Stimulated activated CD4-positive, alpha-beta T cell treated with anti-CD3 and anti-CD28 coated beads, Interleukin-15, amount 100 ng/mL, for 48 hours (primary cell): ENCODE measurements at regions not wholly inside any gene's neighbourhood (a gene's known extent, or its start where the extent isn't known, plus 50 kb on each side); places are given as distances from the start of the nearest gene placed in this dataset.
"Not testable (repeated sequence)": the region's sequence is repeated elsewhere in the genome, so short reads cannot be mapped to it uniquely, and the experiment has no call there.

Experiments
- DNase-seq, 2 donors: peaks; one replicate each; pipeline ENCODE4 v3.0.0-alpha.2; 2020; ENCODE audit warnings: low read depth in 2 of 2

DNA sequence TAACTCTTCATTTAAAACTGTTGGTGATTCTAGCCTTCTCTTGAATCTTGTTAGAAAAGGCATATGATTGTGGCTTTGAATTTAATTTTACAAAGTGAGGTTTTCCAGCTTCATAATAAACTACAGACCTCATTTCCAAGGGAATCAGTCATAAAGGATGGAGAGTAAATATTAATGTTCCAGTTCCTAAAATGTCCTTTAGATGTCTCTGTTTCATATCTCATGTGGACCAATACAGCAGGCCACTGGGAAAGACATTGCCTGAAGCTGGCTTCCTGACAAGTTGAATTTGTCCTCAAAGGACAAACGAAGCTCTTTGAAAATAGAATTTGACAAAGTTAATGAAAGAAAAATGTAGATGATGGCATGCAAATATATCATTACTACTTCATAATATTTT lies 125.4 kb downstream of the ZNF330 start:
- DNase-seq = no peak

GRCh38 chr4:141347684-141348083 lies 127.0 kb downstream of the ZNF330 start:
- DNase-seq = no peak

DNA sequence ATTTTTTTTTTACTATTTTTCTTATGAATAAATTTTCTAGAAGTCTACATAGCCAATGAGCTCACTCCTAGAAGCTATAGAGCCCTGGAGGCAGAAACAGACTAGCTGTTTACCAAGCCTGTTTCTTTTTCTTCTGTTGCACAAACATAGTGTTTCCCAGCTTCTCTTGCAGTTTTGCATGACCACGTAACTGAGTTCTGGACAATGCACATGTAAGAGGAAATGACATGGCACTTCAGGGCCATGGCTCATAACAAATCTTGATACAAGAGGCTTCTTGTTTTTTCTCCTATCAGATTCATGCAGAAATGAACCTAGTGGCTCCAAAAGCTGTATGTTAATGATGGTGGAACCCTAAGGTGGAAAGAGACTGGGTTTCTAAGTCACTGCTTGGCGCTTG lies 127.4 kb downstream of the ZNF330 start:
- no peak for DNase-seq

- DNase-seq = no peak
Observed at GRCh38 chr4:141348573-141348972, 127.9 kb downstream of the ZNF330 start.

DNA sequence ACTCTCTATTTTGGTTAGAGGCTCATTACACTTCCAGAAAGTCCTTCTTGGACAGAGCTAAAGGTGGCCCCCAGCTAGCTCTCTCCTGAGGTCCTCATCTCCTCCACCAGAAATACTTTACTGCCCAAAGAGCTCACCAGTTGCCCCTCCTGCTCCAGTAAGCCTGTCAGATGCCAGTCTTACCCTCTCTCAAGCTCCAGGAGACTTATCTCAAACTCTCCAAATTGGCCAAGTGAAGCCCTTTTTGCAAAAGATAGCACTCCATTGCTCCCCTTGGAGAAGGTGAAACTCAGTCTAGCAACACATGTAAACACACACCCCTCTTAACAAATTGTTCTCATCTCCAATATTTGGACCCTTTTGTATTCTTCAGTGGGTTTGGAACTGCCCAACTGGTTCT lies 128.5 kb downstream of the ZNF330 start:
- no peak for DNase-seq

GRCh38 chr4:141350122-141350905 lies 129.6 kb downstream of the ZNF330 start:
- no peak for DNase-seq

GRCh38 chr4:141352331-141352730 lies 131.6 kb downstream of the ZNF330 start:
- no peak for DNase-seq

- DNase-seq = no peak
Observed at GRCh38 chr4:141352909-141353525, 132.3 kb downstream of the ZNF330 start.

GRCh38 chr4:141356321-141356962 lies 135.7 kb downstream of the ZNF330 start:
- no peak for DNase-seq

DNA sequence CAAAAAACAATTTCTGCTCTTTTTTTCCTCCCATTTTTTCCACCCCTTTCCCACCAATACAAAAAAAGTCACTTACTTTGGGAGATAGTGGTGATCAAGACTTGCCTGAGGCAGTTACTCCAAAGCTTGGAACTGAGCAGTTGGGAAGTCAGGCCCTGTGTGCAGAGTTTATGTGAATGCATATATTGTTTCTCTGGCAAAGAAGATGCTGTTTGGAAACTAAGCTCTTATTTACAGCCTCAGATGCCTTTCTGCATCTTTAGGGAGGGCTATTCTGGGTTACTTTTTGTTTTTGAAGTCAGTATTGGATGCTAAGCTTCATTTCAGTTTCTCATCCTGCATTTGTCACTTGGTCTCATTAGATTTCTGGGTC lies 136.3 kb downstream of the ZNF330 start:
- no peak for DNase-seq

DNA sequence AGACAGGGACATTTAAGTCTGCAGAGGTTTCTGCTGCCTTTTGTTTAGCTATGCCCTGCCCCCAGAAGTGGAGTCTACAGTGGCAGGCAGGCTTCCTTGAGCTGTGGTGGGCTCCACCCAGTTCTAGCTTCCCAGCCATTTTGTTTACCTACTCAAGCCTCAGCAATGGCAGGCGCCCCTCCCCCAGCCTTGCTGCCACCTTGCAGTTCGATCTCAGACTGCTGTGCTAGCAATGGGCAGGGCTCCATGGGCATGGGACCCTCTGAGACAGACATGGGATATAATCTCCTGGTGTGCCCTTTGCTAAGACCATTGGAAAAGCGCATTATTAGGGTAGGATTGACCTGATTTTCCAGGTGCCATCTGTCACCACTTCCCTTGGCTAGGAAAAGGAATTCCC lies 147.5 kb downstream of the ZNF330 start:
- DNase-seq = not testable (repeated sequence)

DNA sequence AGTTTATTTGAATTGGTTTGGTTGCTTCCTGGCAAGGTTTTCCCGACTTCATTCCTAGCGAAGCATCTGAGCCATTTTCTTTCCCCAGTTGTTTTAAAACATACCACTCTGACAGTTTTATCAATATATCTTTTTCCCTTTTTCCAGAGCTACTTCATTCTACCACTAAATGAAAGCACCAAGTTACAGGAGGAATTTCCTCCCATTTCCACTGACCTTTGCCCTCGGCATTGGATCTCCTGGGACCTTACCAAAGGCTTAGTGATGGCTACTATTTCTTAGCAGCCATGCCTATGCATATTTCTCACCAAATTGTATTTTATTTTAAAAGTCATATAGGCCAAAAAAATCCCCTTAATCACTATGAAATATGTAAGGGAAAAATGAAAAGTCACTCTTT lies 150.5 kb downstream of the ZNF330 start:
- DNase-seq = no peak

GRCh38 chr4:141375855-141376254 lies 155.2 kb downstream of the ZNF330 start:
- no peak for DNase-seq

- no peak for DNase-seq
Observed at GRCh38 chr4:141376769-141377168, 156.1 kb downstream of the ZNF330 start.

- no peak for DNase-seq
Observed at GRCh38 chr4:141387299-141387698, 166.6 kb downstream of the ZNF330 start.

DNA sequence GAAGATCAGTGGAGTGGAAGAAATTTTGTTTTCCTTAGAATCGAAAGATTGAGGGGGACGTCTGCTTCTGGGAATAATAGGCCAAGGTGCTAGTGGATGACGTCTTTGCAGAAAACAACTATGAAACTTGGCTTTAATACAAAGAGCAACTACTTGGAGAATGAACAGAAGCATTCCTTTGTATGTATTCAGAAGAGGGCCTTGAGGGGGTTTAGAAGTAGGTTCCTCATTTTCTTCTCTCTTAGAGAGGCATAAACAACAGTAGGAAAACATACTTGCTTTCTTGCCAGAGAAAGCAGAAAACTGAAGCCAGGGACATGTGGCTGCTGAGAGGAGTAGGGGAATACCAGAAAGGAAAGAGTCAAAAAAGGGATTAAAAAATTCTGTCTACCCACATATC lies 167.8 kb downstream of the ZNF330 start:
- no peak for DNase-seq

GRCh38 chr4:141389649-141390048 lies 169.0 kb downstream of the ZNF330 start:
- DNase-seq = no peak

DNA sequence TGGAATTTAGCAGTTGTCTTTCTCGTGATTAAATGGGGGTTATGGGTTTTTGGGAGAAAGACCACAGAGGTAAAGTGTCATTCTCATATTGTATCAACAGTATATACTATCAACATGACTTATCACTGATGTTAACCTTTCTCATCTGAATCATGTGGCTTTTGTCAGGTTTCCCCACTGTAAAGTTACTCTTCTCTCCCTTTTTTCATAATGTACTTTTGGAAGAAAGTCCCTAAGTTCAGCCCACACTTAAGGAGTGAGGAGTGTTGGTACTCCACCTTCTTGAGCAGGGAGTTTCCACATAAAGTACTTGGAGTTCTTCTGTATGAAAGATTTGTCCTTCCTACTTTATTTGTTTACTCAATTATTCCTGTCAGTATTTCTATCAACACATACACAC lies 169.9 kb downstream of the ZNF330 start:
- DNase-seq = no peak

DNA sequence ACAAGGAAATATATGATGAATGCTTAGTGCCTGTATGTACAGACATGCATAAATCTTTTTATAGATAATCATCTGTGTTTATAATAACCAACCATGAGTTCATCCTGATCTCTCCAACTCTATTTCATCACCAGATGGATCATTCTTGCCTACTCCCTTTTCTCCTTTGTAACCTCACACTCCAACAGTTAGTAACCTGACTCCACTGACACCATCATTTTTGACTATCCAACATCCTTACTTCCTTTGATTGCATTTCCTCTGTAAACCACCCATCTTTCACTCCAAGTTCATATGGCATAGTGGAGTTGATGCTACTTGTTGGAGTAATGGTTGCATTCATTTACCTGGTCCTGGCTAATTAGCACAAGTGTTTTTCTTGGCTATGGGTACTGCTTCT lies 170.6 kb downstream of the ZNF330 start:
- DNase-seq = no peak

- no peak for DNase-seq
Observed at GRCh38 chr4:141391771-141392170, 171.1 kb downstream of the ZNF330 start.

GRCh38 chr4:141395246-141395830 lies 174.6 kb downstream of the ZNF330 start:
- no peak for DNase-seq

DNA sequence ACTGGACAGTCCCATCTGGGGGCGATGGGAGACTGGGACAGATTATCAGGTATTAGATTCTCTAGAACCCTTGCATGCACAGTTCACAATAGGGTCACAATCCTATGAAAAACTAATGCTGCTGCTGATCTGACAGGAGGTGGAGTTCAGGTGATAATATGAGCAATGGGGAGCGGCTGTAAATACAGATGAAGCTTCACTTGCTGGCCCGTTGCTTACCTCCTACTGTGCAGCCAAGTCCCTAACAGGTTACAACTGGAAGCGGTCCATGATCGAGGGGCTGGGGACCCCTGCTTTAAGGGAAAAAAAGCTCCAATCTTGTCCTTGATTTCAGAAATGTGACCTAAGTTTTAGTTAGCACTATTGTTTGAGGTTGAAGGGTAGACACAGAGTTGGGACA lies 175.2 kb downstream of the ZNF330 start:
- no peak for DNase-seq

DNA sequence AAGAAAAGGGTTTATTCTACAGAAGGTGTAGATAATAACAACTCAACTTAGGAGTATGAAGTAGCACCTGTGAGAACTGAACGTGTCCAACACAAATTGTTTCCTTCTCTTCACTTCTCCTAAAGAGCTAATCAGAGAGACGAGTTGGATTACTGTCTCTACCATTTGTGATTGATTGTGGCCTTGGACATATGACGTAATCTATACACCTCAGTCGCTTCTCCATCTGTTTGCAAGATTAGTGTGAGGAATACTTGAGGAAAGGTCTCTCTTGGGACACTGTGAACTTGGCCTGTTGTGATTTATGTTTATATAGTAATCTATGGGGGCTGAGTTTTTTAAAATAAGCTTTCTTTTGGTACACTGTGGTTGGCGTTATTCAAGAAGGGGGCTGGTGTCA lies 182.0 kb downstream of the ZNF330 start:
- DNase-seq = no peak
